ENCODE measurements at regions not wholly inside any gene's neighbourhood (a gene's known extent, or its start where the extent isn't known, plus 50 kb on each side); places are given as distances from the start of the nearest gene placed in this dataset.

DNA sequence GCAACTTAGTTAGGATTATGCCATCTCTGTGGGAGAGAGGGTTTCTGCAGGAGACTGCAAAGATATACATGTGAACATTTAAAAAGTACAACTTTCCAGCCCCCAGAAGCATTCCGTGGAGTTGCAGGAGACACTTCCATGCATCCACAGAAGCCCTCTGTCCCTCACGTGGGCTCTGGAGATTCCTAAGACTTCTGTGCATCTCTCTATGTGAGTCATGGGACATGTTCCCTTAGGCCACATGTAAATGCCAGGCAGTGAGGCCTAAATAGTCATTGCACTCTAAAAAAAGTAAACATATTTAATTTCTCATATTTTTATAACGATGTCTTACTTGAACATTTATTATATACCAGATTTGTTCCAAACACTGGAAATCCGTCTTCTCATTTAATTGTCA lies 126.5 kb upstream of the ROPN1 start:
- TF ChIP-seq, protein P1, sequence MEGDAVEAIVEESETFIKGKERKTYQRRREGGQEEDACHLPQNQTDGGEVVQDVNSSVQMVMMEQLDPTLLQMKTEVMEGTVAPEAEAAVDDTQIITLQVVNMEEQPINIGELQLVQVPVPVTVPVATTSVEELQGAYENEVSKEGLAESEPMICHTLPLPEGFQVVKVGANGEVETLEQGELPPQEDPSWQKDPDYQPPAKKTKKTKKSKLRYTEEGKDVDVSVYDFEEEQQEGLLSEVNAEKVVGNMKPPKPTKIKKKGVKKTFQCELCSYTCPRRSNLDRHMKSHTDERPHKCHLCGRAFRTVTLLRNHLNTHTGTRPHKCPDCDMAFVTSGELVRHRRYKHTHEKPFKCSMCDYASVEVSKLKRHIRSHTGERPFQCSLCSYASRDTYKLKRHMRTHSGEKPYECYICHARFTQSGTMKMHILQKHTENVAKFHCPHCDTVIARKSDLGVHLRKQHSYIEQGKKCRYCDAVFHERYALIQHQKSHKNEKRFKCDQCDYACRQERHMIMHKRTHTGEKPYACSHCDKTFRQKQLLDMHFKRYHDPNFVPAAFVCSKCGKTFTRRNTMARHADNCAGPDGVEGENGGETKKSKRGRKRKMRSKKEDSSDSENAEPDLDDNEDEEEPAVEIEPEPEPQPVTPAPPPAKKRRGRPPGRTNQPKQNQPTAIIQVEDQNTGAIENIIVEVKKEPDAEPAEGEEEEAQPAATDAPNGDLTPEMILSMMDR (IDR thresholded peaks at IDR 0.05), result no peak
- TF ChIP-seq POLR2A (IDR thresholded peaks at IDR 0.05) (no peak), EP300 (IDR thresholded peaks at IDR 0.05) (no peak)
- no peak overlapping the region for H3K27ac ChIP-seq

DNA sequence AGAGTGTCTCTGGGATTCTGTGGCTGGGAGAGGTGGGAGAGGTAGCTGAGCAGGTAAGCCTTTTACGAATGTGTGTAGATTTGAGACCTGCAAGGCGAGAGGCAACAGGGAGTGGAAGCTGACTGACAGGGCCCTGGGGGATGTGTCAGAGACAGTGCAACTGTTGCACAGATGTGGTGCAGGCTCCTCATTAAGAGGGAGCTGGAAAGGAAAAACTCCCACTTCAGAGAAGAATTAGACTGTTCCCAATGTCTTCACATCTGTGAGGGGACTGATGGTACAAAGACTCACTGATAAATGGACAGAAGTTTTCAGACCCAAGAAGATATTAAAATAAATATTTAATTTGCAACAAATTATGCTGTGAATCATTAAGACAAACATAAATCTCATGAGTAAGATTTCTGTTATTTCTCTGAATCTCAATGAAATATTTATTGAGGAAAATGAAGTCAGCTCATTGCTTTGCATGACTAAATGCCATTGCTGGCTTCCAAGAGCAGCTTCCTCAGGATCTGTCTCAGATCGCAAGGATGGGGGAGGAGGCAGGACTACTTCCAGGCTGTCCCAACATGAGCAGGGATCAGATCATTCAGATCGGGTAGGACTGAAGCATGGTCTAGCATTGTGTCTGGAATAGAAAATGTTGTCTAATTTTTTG lies 127.3 kb upstream of the ROPN1 start:
- TF ChIP-seq, protein P1 (IDR thresholded peaks at IDR 0.05), result no peak
- TF ChIP-seq EP300 (IDR thresholded peaks at IDR 0.05) (no peak), POLR2A (IDR thresholded peaks at IDR 0.05) (no peak)
- Histone ChIP-seq H3K27ac (no peak overlapping the region), H3K4me3 (no peak overlapping the region), H3K36me3 (no peaks in the 10 kb centered on the region), H3K27me3 (no peaks in the 10 kb centered on the region), H3K4me1 (ENCODE audit: insufficient read depth) (peaks cover 2% of the 10 kb centered on the region), H3K9me3 (no peaks in the 10 kb centered on the region)
- 38 to 55% (median 53%) methylated on average over 4 of the region's 4 CpGs for WGBS, 3 donors
- intact Hi-C loops (cut with DNase I), result no loop called here
- DNase-seq, result no peak

More for the DNA sequence above, 126.5 kb upstream of the ROPN1 start:
- intact Hi-C loops (cut with DNase I), result no loop called here
- WGBS, 3 donors, result 81 to 88% (median 86%) methylated on average over 4 of the region's 4 CpGs
- no peaks in the 10 kb centered on the region for H3K36me3 ChIP-seq
- H3K4me3 ChIP-seq, result no peak overlapping the region
- no peak for DNase-seq
- H3K4me1 ChIP-seq (ENCODE audit: insufficient read depth), result peaks cover 2% of the 10 kb centered on the region
- no peaks in the 10 kb centered on the region for H3K9me3 ChIP-seq
- H3K27me3 ChIP-seq, result no peaks in the 10 kb centered on the region

- Histone ChIP-seq H3K9me3 (no peaks in the 10 kb centered on the region), H3K27ac (no peak overlapping the region), H3K27me3 (no peaks in the 10 kb centered on the region), H3K4me3 (no peak overlapping the region), H3K36me3 (no peaks in the 10 kb centered on the region), H3K4me1 (ENCODE audit: insufficient read depth) (peaks cover 1% of the 10 kb centered on the region)
- DNase-seq, result no peak
- TF ChIP-seq POLR2A (IDR thresholded peaks at IDR 0.05) (no peak), EP300 (IDR thresholded peaks at IDR 0.05) (no peak)
- TF ChIP-seq, protein P1 (IDR thresholded peaks at IDR 0.05), result no peak
- 82 to 96% (median 83%) methylated on average over 1 of the region's 1 CpG for WGBS, 3 donors
- intact Hi-C loops (cut with DNase I), result no loop called here
Measured at GRCh38 chr3:124121379-124122312, 129.7 kb upstream of the ROPN1 start.

- TF ChIP-seq POLR2A (IDR thresholded peaks at IDR 0.05), result no peak
- TF ChIP-seq, protein P1 (IDR thresholded peaks at IDR 0.05), result no peak
- no peak for TF ChIP-seq EP300 (IDR thresholded peaks at IDR 0.05)
- Histone ChIP-seq H3K9me3 (no peaks in the 10 kb centered on the region), H3K4me1 (ENCODE audit: insufficient read depth) (peaks cover 1% of the 10 kb centered on the region), H3K36me3 (no peaks in the 10 kb centered on the region), H3K27ac (no peak overlapping the region), H3K27me3 (no peaks in the 10 kb centered on the region), H3K4me3 (no peak overlapping the region)
- intact Hi-C loops (cut with DNase I), result no loop called here
- WGBS, 3 donors, result 14 to 29% (median 17%) methylated on average over 1 of the region's 1 CpG
- DNase-seq, result no peak
Measured at GRCh38 chr3:124125315-124125714, 133.4 kb upstream of the ROPN1 start.
